A549 (cell line): ENCODE measurements at regions not wholly inside any gene's neighbourhood (a gene's known extent, or its start where the extent isn't known, plus 50 kb on each side); places are given as distances from the start of the nearest gene placed in this dataset.

Source experiments
- ATAC-seq, 2 experiments: fragments of 200-7000 bp in 1 of 2; fragments of >200 bp in 1 of 2; cut with Nextera tagmentation in 1 of 2; cut with Tn5 transposase in 1 of 2; 3 replicates each; pipeline versions ENCODE4 v1.8.0 to v1.9.1; 2018 to 2020; ENCODE audit warnings: mild to moderate bottlenecking in 1 of 2, moderate library complexity in 1 of 2
- CTCF ChIA-PET: fragments of 300-600 bp; sonication (Branson Sonifier 250); formaldehyde crosslinking; extraction: SDS; loops from one replicate; lab custom pipeline; 2021; ENCODE audit warnings: antibody characterized with exemption, inconsistent platforms; lab: Yijun Ruan, JAX
- POLR2A ChIA-PET: fragments of 350-600 bp; formaldehyde crosslinking; extraction: SDS; loops from one replicate; lab custom pipeline; 2021; ENCODE audit warnings: antibody characterized with exemption, inconsistent platforms; lab: Yijun Ruan, JAX
- DNase-seq, 2 experiments: peaks; one replicate each; pipeline versions ENCODE4 v3.0.0 to v3.0.0-alpha.2; 2011 to 2016; ENCODE audit warnings: low read depth in 1 of 2, low spot score in 1 of 2
- FAIRE-seq: peaks from 2 replicates; lab custom pipeline; 2011; peaks lifted over from hg19 to GRCh38; lab: Jason Lieb, UNC
- H3K27ac ChIP-seq, 2 experiments: fragments of >200 bp; sonication (Bioruptor Twin); formaldehyde crosslinking; 3 replicates each; pipeline ENCODE4 v1.5.1; 2016 to 2017
- H3K4me1 ChIP-seq: fragments of >200 bp; sonication (Bioruptor Twin); formaldehyde crosslinking; 3 replicates; pipeline ENCODE4 v1.6.1; 2016
- H3K4me2 ChIP-seq: fragments of >200 bp; sonication (Bioruptor Twin); formaldehyde crosslinking; 3 replicates; pipeline ENCODE4 v1.6.1; 2016
- H3K4me3 ChIP-seq: fragments of >200 bp; sonication (Bioruptor Twin); formaldehyde crosslinking; 3 replicates; pipeline ENCODE4 v1.5.1; 2016
- H3K9me3 ChIP-seq: fragments of >200 bp; sonication (Bioruptor Twin); formaldehyde crosslinking; 3 replicates; pipeline ENCODE4 v1.6.1; 2016
- CBX8 ChIP-seq: fragments of 200-600 bp; sonication (generic); IDR thresholded peaks from 2 replicates; pipeline ENCODE4 v1.6.1; 2016
- EHMT2 ChIP-seq: fragments of 200-600 bp; sonication (generic); IDR thresholded peaks from 2 replicates; pipeline ENCODE4 v1.6.1; 2016; ENCODE audit warnings: antibody characterized with exemption, low read depth, mild to moderate bottlenecking, moderate library complexity
- EP300 ChIP-seq, 2 experiments: fragments of >200 bp; sonication (Bioruptor Twin); formaldehyde crosslinking; IDR thresholded peaks; 2 replicates in 1 of 2; 3 replicates in 1 of 2; pipeline ENCODE4 v1.6.1; 2016 to 2017
- FOSB ChIP-seq: fragments of 250-450 bp; sonication (Bioruptor Pico); IDR thresholded peaks from 2 replicates; pipeline ENCODE4 v1.5.0; 2020; ENCODE audit warnings: mild to moderate bottlenecking, moderate library complexity
- FOXS1 ChIP-seq: fragments of 250-450 bp; sonication (Bioruptor Pico); IDR thresholded peaks from 2 replicates; pipeline ENCODE4 v1.5.0; 2020; ENCODE audit warnings: mild to moderate bottlenecking, moderate library complexity
- GATA3 ChIP-seq: IDR thresholded peaks from 2 replicates; pipeline ENCODE4 v1.6.1; 2012; ENCODE audit warnings: borderline replicate concordance
- HOXB5 ChIP-seq: fragments of 250-450 bp; sonication (Bioruptor Pico); IDR thresholded peaks from 2 replicates; pipeline ENCODE4 v1.5.0; 2020; ENCODE audit warnings: mild to moderate bottlenecking, moderate library complexity
- JUNB ChIP-seq: fragments of >200 bp; sonication (Bioruptor Twin); formaldehyde crosslinking; IDR thresholded peaks from 2 replicates; pipeline ENCODE4 v1.6.1; 2016
- KDM1A ChIP-seq: fragments of 200-600 bp; sonication (generic); IDR thresholded peaks from 2 replicates; pipeline ENCODE4 v1.6.1; 2016; ENCODE audit warnings: low read depth, mild to moderate bottlenecking
- MAFK ChIP-seq: fragments of 450-650 bp; IDR thresholded peaks from 2 replicates; pipeline ENCODE4 v1.6.1; 2014; ENCODE audit not compliant: partially characterized antibody
- PHF8 ChIP-seq: fragments of 200-600 bp; sonication (generic); IDR thresholded peaks from 2 replicates; pipeline ENCODE4 v1.6.1; 2016; ENCODE audit warnings: low read depth, mild to moderate bottlenecking, antibody characterized with exemption, moderate library complexity, borderline replicate concordance
- POLR2A ChIP-seq: IDR thresholded peaks from 2 replicates; pipeline ENCODE4 v1.6.1; 2012; ENCODE audit warnings: mild to moderate bottlenecking, low read length
- RNF2 ChIP-seq: fragments of 200-600 bp; sonication (generic); IDR thresholded peaks from 2 replicates; pipeline ENCODE4 v1.6.1; 2016; ENCODE audit warnings: low read depth, mild to moderate bottlenecking, antibody characterized with exemption, moderate library complexity, borderline replicate concordance
- SMC3 ChIP-seq: fragments of >200 bp; sonication (Bioruptor Twin); formaldehyde crosslinking; IDR thresholded peaks from 3 replicates; pipeline ENCODE4 v1.6.1; 2018; ENCODE audit warnings: inconsistent platforms
- TFCP2L1 ChIP-seq: fragments of 250-450 bp; sonication (Bioruptor Pico); IDR thresholded peaks from 2 replicates; pipeline ENCODE4 v1.5.0; 2021; ENCODE audit warnings: mild to moderate bottlenecking
- ZFP36 ChIP-seq: fragments of 450-650 bp; IDR thresholded peaks from 2 replicates; pipeline ENCODE4 v1.6.1; 2014; ENCODE audit warnings: borderline replicate concordance; ENCODE audit not compliant: partially characterized antibody
- WGBS: methylation state at CpG from one replicate; pipeline ENCODE4 v1.1.6; 2017; ENCODE audit errors: missing lambda C conversion rate; 5-methylcytosine and 5-hydroxymethylcytosine counted together
- TF ChIP-seq, protein P1 (sequence below): fragments of >200 bp; sonication (Bioruptor Twin); formaldehyde crosslinking; IDR thresholded peaks from 2 replicates; pipeline ENCODE4 v1.6.1; 2016
- TF ChIP-seq, protein P2 (sequence below): fragments of >200 bp; sonication (Bioruptor Twin); formaldehyde crosslinking; IDR thresholded peaks from 3 replicates; pipeline ENCODE4 v1.6.1; 2016
- TF ChIP-seq, protein P3 (sequence below): fragments of >200 bp; sonication (Bioruptor Twin); formaldehyde crosslinking; IDR thresholded peaks from 3 replicates; pipeline ENCODE4 v1.5.1; 2016

DNA sequence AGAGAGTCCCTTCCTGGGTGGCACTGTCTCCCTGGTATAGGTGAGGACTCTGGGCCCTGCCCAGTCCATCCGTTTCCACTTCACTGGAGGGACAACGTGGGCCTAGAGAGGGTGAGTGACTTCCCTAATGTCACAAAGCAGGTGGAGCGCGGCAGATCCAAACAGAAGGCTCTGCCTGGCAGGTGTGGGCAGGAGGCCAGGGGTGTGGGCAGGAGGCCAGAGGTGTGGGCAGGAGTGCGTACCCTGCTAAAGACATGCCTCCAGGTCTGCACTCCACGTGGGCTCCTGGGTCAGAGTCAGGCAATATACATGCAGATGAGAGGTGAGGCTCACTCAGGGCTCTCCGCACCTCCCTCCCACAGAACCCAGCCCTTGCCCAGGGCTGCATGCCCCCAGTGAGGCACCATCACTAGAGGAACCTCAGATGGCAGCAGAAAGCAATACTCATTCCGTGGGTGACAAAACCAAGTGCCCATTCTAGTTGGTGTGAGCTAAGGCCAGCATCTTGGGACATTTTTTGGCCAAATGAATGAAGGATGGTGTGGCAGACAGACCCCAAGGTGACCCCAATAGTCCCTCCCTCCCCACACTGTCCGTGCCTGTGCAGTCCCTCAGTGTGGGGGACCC is 271.6 kb upstream of the RTL1 start:
- FAIRE-seq = no peak

DNA sequence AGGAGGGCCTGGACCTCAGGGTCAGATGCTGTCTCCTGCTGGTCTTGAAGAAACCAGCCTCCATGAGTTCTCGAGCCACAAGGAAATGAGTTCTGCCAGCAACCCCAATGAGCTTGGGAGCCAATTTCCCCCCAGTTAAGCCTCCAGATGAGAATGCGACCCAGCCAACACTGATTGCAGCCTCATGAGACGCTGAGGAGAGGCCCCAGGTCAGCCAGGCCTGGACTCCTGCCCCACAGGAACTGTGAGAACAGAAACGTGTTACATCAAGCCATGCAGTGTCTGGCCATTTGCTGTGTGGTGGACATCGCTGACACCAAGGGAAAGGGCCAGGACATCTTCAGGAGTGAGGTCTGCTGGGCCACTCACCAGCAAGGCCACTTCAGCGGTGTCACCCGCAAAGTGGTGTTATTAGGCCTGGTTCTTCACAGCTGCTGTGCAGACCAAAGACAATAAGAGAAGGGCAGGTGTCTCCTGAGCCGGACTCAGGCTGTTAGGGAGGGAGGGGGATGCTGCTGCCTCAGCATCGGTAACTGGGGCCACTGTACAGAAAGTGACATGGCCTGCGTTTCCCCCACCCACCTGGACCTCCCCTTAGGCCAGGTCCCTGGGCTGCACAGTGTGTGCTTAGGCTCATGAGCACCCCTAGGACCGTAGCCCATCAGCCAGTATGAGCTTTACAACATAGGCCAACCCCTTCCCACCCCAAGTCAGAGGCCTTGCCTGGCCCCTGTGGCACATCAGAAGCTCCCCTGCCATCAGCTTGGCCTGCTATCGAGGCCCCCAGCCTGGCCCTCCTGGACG is 272.4 kb upstream of the RTL1 start:
- 88% methylated on average over 8 of the region's 13 CpGs for WGBS
- Histone ChIP-seq H3K9me3 (0 out of 3 replicates have a peak, but pooled peaks cover 8% of the 10 kb centered on the region), H3K4me3 (no peak overlapping the region), H3K4me1 (no peaks in the 10 kb centered on the region), H3K27ac (no peak overlapping the region), H3K4me2 (no peak overlapping the region)
- CTCF ChIA-PET = interaction anchor here (1.3 kb wide), 1 partner anchor 61 kb away, joined by 3 read pairs; no protein-coding TSS in a partner anchor
- no peak for DNase-seq
- no peak for ATAC-seq
- TF ChIP-seq ZFP36 = no peak
- POLR2A ChIA-PET = no interaction called here
- FAIRE-seq = no peak

More for the DNA sequence above, 271.6 kb upstream of the RTL1 start:
- DNase-seq (no peak), ATAC-seq (no peak)
- no peak overlapping the region for H3K4me2 ChIP-seq
- WGBS = 79% methylated on average over 9 of the region's 9 CpGs
- no peak overlapping the region for H3K27ac ChIP-seq
- CTCF ChIA-PET = no interaction called here
- no peak for TF ChIP-seq FOSB
- TF ChIP-seq, all 56 proteins: peak for 0
- Histone ChIP-seq H3K4me1 (no peaks in the 10 kb centered on the region), H3K4me3 (no peak overlapping the region), H3K9me3 (0 out of 3 replicates have a peak, but pooled peaks cover 9% of the 10 kb centered on the region)
- POLR2A ChIA-PET = no interaction called here

DNA sequence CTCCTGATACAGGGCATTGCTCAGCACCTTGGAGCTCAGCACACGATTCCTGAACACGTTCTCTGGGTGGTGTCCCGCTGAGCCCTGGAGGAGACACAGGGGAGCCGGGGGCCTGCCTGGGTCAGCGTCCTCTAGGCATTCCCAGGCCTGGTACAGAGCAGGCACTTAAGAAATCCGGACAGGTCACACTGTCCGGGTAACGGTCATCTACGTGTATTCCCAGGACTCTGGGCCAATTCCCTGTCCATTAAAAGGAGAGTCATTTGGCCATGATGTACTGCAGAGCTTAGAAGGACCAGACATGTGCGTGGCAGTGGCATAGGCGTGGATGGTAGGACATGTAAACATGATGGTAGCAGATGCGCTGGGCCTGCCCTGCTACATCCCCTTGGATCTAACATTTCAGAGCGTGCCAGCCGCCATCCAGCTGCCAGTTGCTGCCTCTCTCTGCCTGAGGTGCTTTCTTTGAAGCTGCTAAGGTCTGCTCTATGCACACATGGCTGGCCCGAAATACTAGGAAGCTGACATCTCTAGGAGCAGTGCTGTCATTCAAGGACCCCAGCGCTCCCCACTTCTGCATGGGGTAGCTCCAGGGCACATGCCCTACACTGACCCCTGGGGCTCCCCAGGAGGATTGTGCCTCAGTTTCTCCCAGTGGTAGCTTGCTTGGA is 273.1 kb upstream of the RTL1 start:
- 0 out of 3 replicates have a peak, but pooled peaks cover 4% of the 10 kb centered on the region for H3K9me3 ChIP-seq
- 89% methylated on average over 12 of the region's 16 CpGs for WGBS
- H3K4me3 ChIP-seq = no peak overlapping the region
- POLR2A ChIA-PET = no interaction called here
- no peaks in the 10 kb centered on the region for H3K4me1 ChIP-seq
- FAIRE-seq (no peak), ATAC-seq (no peak; a peak in 1 of 6 replicates)
- no peak overlapping the region for H3K27ac ChIP-seq
- no peak overlapping the region for H3K4me2 ChIP-seq
- TF ChIP-seq HOXB5 (CRISPR knock-in tag) (no peak), TFCP2L1 (no peak), JUNB (no peak), EP300 (IDR thresholded peaks at IDR 0.05) (no peak), EHMT2 (no peak), PHF8 (no peak), SMC3 (no peak), RNF2 (no peak), FOXS1 (CRISPR knock-in tag) (no peak), KDM1A (no peak), CBX8 (no peak), POLR2A (no peak), MAFK (no peak), GATA3 (no peak)
- TF ChIP-seq, protein P1, sequence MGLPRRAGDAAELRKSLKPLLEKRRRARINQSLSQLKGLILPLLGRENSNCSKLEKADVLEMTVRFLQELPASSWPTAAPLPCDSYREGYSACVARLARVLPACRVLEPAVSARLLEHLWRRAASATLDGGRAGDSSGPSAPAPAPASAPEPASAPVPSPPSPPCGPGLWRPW = no peak
- TF ChIP-seq, protein P2, sequence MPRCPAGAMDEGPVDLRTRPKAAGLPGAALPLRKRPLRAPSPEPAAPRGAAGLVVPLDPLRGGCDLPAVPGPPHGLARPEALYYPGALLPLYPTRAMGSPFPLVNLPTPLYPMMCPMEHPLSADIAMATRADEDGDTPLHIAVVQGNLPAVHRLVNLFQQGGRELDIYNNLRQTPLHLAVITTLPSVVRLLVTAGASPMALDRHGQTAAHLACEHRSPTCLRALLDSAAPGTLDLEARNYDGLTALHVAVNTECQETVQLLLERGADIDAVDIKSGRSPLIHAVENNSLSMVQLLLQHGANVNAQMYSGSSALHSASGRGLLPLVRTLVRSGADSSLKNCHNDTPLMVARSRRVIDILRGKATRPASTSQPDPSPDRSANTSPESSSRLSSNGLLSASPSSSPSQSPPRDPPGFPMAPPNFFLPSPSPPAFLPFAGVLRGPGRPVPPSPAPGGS = no peak
- TF ChIP-seq, protein P3, sequence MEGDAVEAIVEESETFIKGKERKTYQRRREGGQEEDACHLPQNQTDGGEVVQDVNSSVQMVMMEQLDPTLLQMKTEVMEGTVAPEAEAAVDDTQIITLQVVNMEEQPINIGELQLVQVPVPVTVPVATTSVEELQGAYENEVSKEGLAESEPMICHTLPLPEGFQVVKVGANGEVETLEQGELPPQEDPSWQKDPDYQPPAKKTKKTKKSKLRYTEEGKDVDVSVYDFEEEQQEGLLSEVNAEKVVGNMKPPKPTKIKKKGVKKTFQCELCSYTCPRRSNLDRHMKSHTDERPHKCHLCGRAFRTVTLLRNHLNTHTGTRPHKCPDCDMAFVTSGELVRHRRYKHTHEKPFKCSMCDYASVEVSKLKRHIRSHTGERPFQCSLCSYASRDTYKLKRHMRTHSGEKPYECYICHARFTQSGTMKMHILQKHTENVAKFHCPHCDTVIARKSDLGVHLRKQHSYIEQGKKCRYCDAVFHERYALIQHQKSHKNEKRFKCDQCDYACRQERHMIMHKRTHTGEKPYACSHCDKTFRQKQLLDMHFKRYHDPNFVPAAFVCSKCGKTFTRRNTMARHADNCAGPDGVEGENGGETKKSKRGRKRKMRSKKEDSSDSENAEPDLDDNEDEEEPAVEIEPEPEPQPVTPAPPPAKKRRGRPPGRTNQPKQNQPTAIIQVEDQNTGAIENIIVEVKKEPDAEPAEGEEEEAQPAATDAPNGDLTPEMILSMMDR = no peak
- TF ChIP-seq, all 56 proteins: peak for 0
- no peak for DNase-seq
- CTCF ChIA-PET = interaction anchor here (0.9 to 1.3 kb wide), 2 partner anchors 10 to 62 kb away, joined by 3 read pairs; no protein-coding TSS in a partner anchor
